GM19240 (cell line): ENCODE measurements at regions not wholly inside any gene's neighbourhood (a gene's known extent, or its start where the extent isn't known, plus 50 kb on each side); places are given as distances from the start of the nearest gene placed in this dataset.
"Not testable (repeated sequence)": the region's sequence is repeated elsewhere in the genome, so short reads cannot be mapped to it uniquely, and the experiment has no call there.

Experiments
- DNase-seq: peaks from one replicate; pipeline ENCODE4 v3.0.0; 2011; ENCODE audit warnings: low spot score; ENCODE audit not compliant: insufficient read length

GRCh38 chr3:177764933-177765332 is 567.7 kb upstream of the TBL1XR1 start:
- no peak for DNase-seq

GRCh38 chr3:177770383-177771230 is 573.3 kb upstream of the TBL1XR1 start:
- DNase-seq = no peak

DNA sequence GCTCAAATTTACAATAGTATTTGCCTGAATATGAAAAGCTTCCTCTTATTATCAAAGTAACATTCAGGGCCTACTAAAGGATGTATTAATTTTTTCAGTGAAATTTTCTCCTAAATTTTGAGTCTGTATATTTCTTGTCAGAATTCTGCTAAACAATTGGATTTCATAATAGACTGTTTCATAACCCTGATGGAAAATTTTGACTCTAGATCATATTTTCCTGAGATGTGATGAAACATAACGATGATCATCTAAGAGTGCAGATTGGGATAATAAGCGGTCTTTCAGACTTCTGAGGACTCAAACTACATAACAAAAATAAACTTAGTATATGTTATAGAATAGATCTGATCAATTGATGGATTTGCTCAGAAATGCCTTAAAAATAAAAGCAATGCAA is 574.5 kb upstream of the TBL1XR1 start:
- no peak for DNase-seq

DNA sequence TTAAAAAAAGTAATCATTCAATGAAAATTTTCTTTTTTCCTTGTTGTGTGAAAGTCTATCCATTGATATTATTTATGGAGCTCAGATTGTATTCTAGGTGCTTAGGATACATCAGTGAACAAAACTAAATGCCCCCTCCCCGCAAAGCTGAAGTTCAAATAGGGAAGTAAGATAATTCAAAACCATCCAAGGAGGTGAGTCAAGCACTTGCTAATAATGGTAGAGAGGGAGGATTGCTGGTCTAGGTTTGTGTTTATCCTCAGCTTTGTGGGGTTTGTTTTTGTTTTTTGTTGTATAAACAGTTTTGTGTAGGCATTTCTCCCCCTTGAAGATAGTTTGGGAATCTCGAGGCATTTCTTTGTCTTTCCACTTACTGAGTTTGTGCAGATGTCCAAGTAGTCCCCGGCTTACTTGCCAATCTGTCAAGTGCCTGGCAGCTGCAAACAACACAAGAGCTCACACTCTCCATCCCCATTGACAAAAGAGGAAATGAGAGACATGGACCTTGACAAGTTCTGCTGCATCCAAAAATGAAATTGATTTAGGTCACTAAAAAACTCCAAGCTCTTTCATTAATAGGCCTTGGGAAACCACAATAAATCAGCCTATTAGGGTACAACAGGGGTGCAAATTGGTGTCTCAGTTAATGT is 575.8 kb upstream of the TBL1XR1 start:
- no peak for DNase-seq

GRCh38 chr3:177773717-177774116 is 576.4 kb upstream of the TBL1XR1 start:
- no peak for DNase-seq

GRCh38 chr3:177776661-177777101 is 579.4 kb upstream of the TBL1XR1 start:
- no peak for DNase-seq

DNA sequence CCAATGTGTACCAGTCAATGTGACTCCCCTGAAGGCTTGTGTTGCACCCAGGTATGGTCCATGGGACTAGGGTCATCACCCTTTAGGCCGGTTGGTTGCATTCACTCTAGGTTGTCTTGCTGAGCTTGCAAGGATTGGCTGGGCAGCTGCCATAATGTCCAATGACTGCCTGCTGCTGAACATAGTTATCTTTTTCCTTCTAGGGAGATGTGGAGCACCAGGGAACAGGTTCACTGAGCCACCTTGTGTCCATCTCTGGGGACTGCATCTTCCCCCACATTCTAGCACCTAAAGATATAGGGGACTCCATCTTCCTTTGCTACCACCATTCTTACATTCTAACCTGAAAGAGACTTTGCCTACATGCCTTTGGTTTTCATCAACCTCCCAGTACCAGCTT is 580.4 kb upstream of the TBL1XR1 start:
- no peak for DNase-seq

GRCh38 chr3:177778633-177779032 is 581.4 kb upstream of the TBL1XR1 start:
- DNase-seq = no peak

- no peak for DNase-seq
Observed at GRCh38 chr3:177781686-177782161, 584.4 kb upstream of the TBL1XR1 start.

DNA sequence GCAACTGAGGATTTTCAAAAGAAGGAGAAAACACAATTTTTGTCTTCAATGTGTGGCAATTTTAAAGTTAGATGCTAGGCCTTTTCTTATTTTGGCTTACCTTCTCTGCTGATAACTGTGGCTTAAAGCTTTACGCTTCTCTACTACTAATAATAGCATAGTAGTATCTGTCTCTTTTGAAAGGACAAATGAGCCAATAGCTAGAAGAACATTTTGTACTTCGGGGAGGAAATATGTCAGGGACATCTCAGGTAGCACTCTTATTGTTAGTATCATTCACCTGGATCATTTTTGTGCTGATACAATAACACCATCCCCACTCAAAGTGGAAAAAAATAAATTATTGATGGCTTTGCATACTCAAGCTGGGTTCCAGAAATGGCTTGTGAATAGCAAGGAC is 586.1 kb upstream of the TBL1XR1 start:
- no peak for DNase-seq

DNA sequence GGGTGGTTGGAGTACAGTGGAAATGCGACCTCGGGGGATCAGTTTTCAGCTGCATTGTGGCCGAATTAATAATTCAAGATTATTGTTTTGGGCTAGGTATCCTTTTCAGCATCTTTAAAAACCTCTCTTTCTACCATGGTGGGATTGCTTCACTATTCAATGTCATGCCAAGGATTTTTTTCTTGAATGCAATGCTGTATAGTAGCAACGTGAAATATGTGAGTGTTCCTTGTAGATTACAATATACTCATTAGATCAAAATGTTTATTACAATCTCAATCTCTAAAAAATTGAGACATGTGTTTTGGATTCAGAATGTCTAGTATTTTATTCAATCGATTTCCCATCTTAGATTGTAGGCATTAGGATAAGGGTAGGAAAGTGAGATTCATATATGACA is 586.5 kb upstream of the TBL1XR1 start:
- no peak for DNase-seq

DNA sequence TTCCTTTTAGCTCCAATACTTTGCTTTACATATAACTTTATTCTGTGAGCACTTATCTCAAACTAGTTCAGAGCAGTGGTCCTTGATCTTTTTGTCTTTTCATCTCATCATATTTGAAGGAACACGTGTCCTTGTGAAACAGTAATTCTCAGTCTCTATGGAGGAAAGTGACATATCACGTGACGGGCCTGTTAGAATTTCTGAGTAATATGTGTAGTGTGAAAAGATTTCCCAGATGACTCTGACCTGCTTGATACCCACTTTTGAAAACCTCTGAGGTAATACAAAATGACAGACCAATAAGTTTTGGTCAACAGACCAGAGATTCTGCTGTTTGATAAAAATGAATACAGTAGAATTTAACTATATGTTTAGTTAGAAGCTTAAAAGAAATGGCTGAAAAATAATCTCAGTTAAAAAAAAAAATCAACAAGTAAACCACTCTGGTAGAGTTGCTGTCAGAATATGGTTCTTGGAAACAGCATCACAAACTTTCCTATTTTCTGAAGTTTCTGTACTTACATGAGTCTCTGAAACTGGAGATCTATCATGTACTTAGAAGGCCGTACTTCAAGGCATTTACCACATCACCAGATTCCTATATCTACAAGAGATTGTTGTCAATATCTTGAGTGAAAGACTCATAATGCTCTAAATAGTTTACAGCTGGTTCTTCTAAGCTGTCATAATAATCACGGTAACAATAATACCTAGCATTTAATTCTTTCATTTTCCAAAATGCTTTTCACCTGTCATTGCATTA is 590.2 kb upstream of the TBL1XR1 start:
- DNase-seq = no peak

GRCh38 chr3:177789500-177789899 is 592.2 kb upstream of the TBL1XR1 start:
- no peak for DNase-seq

GRCh38 chr3:177792311-177793030 is 595.2 kb upstream of the TBL1XR1 start:
- no peak for DNase-seq

DNA sequence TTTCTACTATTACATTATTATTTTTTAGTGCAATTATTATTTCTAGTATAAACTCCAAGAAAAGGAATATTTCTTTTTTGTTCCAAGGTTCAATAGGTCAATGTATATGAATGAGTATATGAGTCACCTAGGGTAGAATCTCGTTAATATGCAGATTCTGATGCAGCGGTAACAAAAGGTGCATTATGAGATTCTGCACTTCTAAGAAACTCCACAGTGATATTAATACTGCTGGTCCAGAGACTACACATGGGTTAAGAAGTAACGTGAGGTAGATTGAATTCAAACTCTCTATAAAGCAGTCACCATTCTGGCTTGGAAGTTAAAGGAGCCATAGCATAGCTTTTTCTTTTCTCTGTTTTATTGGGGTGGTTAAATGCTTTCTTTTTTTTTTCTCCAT is 596.2 kb upstream of the TBL1XR1 start:
- DNase-seq = no peak

GRCh38 chr3:177795216-177795615 is 597.9 kb upstream of the TBL1XR1 start:
- no peak for DNase-seq

DNA sequence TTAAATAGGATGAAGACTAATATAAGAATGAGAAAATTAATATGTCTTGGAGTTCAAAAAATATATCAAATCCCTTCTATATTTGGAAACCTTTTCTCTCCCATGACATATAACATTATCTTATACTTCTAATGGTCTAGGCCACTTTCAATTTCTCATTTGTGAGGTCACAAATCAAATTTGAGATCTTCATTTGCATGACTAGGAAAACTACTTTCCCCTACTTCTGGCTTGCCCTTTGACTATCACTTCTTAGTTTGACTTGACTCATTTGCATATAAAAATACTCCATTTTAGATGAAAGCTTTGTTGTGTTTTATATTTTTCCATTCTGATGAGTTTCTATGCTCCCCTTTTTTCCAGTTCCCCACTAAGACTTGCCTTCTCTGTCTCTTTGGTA is 598.6 kb upstream of the TBL1XR1 start:
- DNase-seq = no peak

DNA sequence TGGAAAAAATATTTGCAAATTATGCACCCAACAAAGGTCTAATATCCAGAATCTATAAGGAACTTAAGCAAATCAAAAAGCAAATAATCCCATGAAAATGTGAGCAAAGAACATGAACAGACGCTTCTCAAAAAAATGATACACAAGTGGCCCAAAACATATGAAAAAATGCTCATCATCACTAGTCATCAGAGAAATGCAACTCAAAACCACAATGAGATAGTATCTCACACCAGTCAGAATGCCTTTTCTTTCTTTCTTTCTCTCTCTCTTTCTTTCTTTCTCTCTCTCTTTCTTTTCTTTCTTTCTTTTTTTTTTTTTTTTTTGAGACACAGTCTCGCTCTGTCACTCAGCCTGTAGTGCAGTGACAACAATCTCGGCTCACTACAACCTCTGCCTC is 602.9 kb upstream of the TBL1XR1 start:
- DNase-seq = not testable (repeated sequence)

- DNase-seq = no peak
Observed at GRCh38 chr3:177800561-177800960, 603.3 kb upstream of the TBL1XR1 start.

- no peak for DNase-seq
Observed at GRCh38 chr3:177802151-177802900, 605.0 kb upstream of the TBL1XR1 start.

GRCh38 chr3:177803500-177803899 is 606.2 kb upstream of the TBL1XR1 start:
- DNase-seq = no peak
